ENCODE measurements at regions not wholly inside any gene's neighbourhood (a gene's known extent, or its start where the extent isn't known, plus 50 kb on each side); places are given as distances from the start of the nearest gene placed in this dataset.
"Not testable (repeated sequence)": the region's sequence is repeated elsewhere in the genome, so short reads cannot be mapped to it uniquely, and the experiment has no call there.

GRCh38 chr4:138865765-138866164 is 149.8 kb upstream of the NOCT start:
- H3K4me3 ChIP-seq = no peak overlapping the region
- intact Hi-C loops (cut with DNase I) = no loop called here
- peaks cover 0 to 71% (median 0%) of the 10 kb centered on the region in 4 donors for H3K27me3 ChIP-seq
- no peaks in the 10 kb centered on the region for H3K9me3 ChIP-seq
- peaks cover 0 to 2% (median 0%) of the 10 kb centered on the region in 3 donors for H3K4me1 ChIP-seq
- DNase-seq = no peak
- H3K36me3 ChIP-seq = no peaks in the 10 kb centered on the region
- 84 to 86% methylated on average over 8 of the region's 8 CpGs for WGBS, 2 donors
- no peak for TF ChIP-seq CTCF (IDR thresholded peaks at IDR 0.05)
- TF ChIP-seq POLR2A (IDR thresholded peaks at IDR 0.05) = no peak
- H3K27ac ChIP-seq = no peak overlapping the region

- H3K36me3 ChIP-seq = no peaks in the 10 kb centered on the region
- H3K9me3 ChIP-seq = no peaks in the 10 kb centered on the region
- DNase-seq = no peak
- WGBS, 2 donors = 24 to 29% methylated on average over 9 to 10 of the region's 10 CpGs
- no peaks in the 10 kb centered on the region for H3K4me1 ChIP-seq
- no peak overlapping the region for H3K27ac ChIP-seq
- TF ChIP-seq CTCF (IDR thresholded peaks at IDR 0.05) (no peak), POLR2A (IDR thresholded peaks at IDR 0.05) (no peak)
- no peak overlapping the region for H3K4me3 ChIP-seq
- intact Hi-C loops (cut with DNase I) = no loop called here
- H3K27me3 ChIP-seq = peaks cover 0 to 77% (median 0%) of the 10 kb centered on the region in 4 donors
Observed at GRCh38 chr4:138864961-138865720, 150.4 kb upstream of the NOCT start.

DNA sequence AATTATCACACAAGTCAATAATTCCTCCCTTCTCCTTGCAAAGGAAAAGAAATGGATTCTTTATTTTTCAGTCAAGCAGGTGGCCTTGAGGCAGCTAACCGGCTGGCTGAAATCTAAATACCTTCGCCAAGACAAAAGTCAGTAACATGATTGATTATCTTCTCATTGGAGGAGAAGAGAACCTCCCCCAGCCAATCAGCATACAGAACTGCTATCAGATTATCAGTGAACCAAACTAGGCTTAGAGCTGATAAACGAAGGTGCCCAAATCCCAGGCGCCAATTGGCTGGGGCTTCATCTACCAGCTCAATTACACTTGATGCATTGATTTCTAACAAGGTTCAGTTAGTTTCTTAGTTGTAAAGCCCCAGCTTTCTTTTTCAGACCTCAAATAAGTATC is 152.4 kb upstream of the NOCT start:
- no peak overlapping the region for H3K27ac ChIP-seq
- H3K4me3 ChIP-seq = no peak overlapping the region
- H3K36me3 ChIP-seq = no peaks in the 10 kb centered on the region
- H3K9me3 ChIP-seq = no peaks in the 10 kb centered on the region
- peaks cover 0 to 9% (median 0%) of the 10 kb centered on the region in 3 donors for H3K4me1 ChIP-seq
- TF ChIP-seq POLR2A (IDR thresholded peaks at IDR 0.05) (no peak), CTCF (IDR thresholded peaks at IDR 0.05) (no peak)
- peaks cover 0 to 73% (median 0%) of the 10 kb centered on the region in 4 donors for H3K27me3 ChIP-seq
- 58 to 67% methylated on average over 4 of the region's 4 CpGs for WGBS, 2 donors
- intact Hi-C loops (cut with DNase I) = no loop called here
- DNase-seq = no peak

- H3K4me3 ChIP-seq = no peak overlapping the region
- intact Hi-C loops (cut with DNase I) = no loop called here
- no peak overlapping the region for H3K27ac ChIP-seq
- WGBS, 2 donors = 71 to 80% methylated on average over 5 of the region's 5 CpGs
- peaks cover 0 to 74% (median 0%) of the 10 kb centered on the region in 4 donors for H3K27me3 ChIP-seq
- DNase-seq = no peak
- peaks cover 0 to 9% (median 0%) of the 10 kb centered on the region in 3 donors for H3K4me1 ChIP-seq
- H3K36me3 ChIP-seq = no peaks in the 10 kb centered on the region
- H3K9me3 ChIP-seq = no peaks in the 10 kb centered on the region
- TF ChIP-seq CTCF (IDR thresholded peaks at IDR 0.05) = no peak
- TF ChIP-seq POLR2A (IDR thresholded peaks at IDR 0.05) = no peak
Observed at GRCh38 chr4:138861135-138861534, 154.4 kb upstream of the NOCT start.

DNA sequence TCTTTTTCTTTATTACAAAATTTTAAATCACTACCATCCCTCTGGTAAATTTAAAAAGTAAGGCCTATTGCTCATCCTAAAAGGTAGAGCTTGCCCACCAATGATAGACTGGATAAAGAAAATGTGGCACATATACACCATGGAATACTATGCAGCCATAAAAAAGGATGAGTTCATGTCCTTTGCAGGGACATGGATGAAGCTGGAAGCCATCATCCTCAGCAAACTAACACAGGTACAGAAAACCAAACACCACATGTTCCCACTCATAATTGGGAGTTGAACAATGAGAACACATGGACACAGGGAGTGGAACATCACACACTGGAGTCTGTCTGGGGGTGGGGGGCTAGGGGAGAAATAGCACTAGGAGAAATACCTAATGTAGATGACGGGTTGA is 155.2 kb upstream of the NOCT start:
- H3K4me1 ChIP-seq; H3K4me3 ChIP-seq; H3K36me3 ChIP-seq; intact Hi-C loops (cut with DNase I); H3K9me3 ChIP-seq; H3K27ac ChIP-seq; DNase-seq: not testable (repeated sequence)
- H3K27me3 ChIP-seq = peaks cover 0 to 74% (median 0%) of the 10 kb centered on the region in 4 donors
- WGBS, 2 donors = 85 to 93% methylated on average over 1 of the region's 1 CpG

Data from esophagus squamous epithelium (tissue), 5 donors.